Thyroid gland (tissue), 4 donors: ENCODE measurements at regions not wholly inside any gene's neighbourhood (a gene's known extent, or its start where the extent isn't known, plus 50 kb on each side); places are given as distances from the start of the nearest gene placed in this dataset.

Experiments used
- POLR2A ChIP-seq, 2 donors: fragments of 450-650 bp; IDR thresholded peaks; one replicate each; pipeline ENCODE4 v1.6.1; 2017; ENCODE audit warnings: antibody characterized with exemption in 2 of 2, mild to moderate bottlenecking in 2 of 2, moderate library complexity in 1 of 2
- TF ChIP-seq, protein P1 (sequence below), 6 experiments: fragments of 200-600 bp in 3 of 6; fragments of 450-650 bp in 3 of 6; sonication (generic) in 3 of 6; IDR thresholded peaks; one replicate each; pipeline ENCODE4 v1.5.1; 2016 to 2019; ENCODE audit warnings: antibody characterized with exemption in 6 of 6, mild to moderate bottlenecking in 2 of 6, inconsistent platforms in 1 of 6, moderate library complexity in 1 of 6

DNA sequence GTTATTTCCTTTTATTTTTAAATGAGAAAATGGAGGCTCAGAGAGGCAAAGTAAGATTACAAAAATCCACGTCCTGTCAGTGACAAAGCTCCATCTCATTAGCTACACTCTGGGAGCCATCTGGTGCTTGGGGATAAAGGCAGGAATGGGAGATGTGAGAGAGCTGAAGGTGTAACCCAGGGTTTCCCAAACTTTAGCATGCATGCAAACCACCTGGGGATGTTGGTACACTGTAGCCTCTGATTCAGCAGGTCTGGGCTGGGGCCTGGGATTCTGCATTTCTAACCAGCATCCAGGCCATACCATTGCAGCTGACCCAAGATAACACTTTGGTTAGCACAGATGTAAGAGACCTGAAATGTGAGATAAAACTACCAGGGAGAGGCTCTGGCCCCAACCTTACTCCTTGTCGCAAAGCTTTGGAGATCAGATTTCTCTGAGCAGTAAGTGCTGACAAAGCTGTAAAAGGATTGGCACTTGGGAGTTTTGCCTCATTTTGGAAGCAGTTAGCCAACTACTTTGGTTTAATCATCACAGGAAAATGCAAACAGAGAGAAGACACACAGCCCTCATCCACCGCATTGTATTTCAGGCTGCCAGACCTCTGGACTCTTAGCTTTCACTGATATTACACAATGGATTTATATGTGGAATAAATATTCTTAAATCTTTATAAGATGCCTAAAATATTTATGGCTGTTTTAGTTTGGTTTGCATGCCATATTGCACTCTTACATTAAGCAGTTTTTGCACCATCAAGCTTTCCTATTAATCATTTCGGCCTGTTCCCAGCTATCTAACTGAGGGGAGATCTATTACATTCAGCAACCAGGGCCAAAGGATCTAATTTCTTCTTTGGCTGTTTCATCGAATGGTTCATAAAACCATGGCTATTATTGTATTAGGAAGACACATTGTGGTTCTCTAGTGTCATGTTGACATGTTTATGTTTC, 263.0 kb downstream of the EBLN2 start:
- TF ChIP-seq, protein P1, sequence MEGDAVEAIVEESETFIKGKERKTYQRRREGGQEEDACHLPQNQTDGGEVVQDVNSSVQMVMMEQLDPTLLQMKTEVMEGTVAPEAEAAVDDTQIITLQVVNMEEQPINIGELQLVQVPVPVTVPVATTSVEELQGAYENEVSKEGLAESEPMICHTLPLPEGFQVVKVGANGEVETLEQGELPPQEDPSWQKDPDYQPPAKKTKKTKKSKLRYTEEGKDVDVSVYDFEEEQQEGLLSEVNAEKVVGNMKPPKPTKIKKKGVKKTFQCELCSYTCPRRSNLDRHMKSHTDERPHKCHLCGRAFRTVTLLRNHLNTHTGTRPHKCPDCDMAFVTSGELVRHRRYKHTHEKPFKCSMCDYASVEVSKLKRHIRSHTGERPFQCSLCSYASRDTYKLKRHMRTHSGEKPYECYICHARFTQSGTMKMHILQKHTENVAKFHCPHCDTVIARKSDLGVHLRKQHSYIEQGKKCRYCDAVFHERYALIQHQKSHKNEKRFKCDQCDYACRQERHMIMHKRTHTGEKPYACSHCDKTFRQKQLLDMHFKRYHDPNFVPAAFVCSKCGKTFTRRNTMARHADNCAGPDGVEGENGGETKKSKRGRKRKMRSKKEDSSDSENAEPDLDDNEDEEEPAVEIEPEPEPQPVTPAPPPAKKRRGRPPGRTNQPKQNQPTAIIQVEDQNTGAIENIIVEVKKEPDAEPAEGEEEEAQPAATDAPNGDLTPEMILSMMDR (IDR thresholded peaks at IDR 0.05), result no peak
- TF ChIP-seq POLR2A (IDR thresholded peaks at IDR 0.05), result no peak
